ENCODE measurements at regions not wholly inside any gene's neighbourhood (a gene's known extent, or its start where the extent isn't known, plus 50 kb on each side); places are given as distances from the start of the nearest gene placed in this dataset.

DNA sequence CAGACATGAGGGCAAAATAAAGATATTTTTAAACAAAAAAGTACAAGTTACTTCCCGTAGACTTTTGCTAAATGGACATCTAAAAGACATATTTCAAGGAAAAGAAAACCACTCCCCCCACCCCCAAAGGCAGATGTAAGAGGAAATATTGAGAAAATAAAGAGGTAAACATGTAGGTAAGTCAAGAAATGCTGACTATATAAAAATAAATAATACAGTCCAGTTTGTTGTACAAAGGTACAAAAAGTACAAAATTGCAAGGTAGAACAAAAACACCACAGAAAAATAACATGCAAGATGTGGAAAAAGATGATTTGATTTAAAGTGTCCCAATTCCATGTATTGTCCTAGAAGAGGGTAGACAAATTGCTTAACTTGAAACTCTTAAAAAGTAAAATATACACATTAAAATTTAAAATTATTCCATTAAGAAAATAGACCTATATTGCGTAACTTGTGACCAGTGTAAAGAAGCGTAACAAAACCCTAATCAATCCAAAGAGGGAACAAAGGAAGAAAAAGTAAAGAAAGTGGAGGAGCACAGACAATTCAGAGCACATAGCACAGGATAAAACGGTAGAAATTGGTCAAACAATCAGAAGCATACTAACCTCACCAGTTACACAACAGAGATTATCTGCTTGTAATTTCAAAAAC is 58.4 kb upstream of the FAM216B start:
- ChIA-PET CTCF (no interaction called here), POLR2A (no interaction called here), RAD21 (ENCODE audit: low non-redundant PET in 1 of 2, low total read pairs in 2 of 2, uncharacterized antibody in 2 of 2, unreplicated experiment in 2 of 2) (no interaction called here)
- intact Hi-C loops (cut with micrococcal nuclease) = no loop called here
- Histone ChIP-seq H3K4me1 (ENCODE audit: control insufficient read depth in 1 of 2, insufficient read depth in 2 of 2, low read length in 2 of 2) (peaks cover 3 to 8% of the 10 kb centered on the region in 2 experiments; a peak in 2 of 4 replicates), H3K9ac (ENCODE audit: low read length) (no peak overlapping the region), H3K27me3 (ENCODE audit: insufficient read depth, low read length) (no peaks in the 10 kb centered on the region), H3K27ac (ENCODE audit: low read depth, low read length) (no peak overlapping the region), H3K9me3 (ENCODE audit: control insufficient read depth in 1 of 2, insufficient read depth in 1 of 2, low read depth in 1 of 2, low read length in 2 of 2) (no peaks in the 10 kb centered on the region), H3K9me2 (ENCODE audit: insufficient read depth) (no peaks in the 10 kb centered on the region), H3K4me3 (replicated peaks in 1 of 2; ENCODE audit: low read depth in 1 of 2, low read length in 2 of 2) (no peak overlapping the region), H2AFZ (ENCODE audit: low read depth, low read length, poor library complexity, severe bottlenecking) (no peak overlapping the region), H3K36me3 (ENCODE audit: control insufficient read depth in 1 of 2, insufficient read depth in 2 of 2, low read length in 2 of 2) (no peaks in the 10 kb centered on the region), H3K79me2 (ENCODE audit: insufficient read depth, low read length) (no peaks in the 10 kb centered on the region), H4K20me1 (ENCODE audit: insufficient read depth) (no peaks in the 10 kb centered on the region), H3K4me2 (ENCODE audit: low read length) (no peak overlapping the region)
- TF ChIP-seq POLR2A (IDR thresholded peaks at IDR 0.05; ENCODE audit: borderline replicate concordance, extremely low read depth, insufficient read depth, insufficient read length) (no peak), FOSL1 (IDR thresholded peaks at IDR 0.05; ENCODE audit: low read depth) (no peak), JUND (IDR thresholded peaks at IDR 0.05) (no peak), EZH2phosphoT487 (IDR thresholded peaks at IDR 0.05; ENCODE audit: borderline replicate concordance) (no peak), TCF7L2 (IDR thresholded peaks at IDR 0.05; ENCODE audit: borderline replicate concordance, extremely low read depth, insufficient read depth, insufficient read length) (no peak)
- TF ChIP-seq, protein P1, sequence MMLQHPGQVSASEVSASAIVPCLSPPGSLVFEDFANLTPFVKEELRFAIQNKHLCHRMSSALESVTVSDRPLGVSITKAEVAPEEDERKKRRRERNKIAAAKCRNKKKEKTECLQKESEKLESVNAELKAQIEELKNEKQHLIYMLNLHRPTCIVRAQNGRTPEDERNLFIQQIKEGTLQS (IDR thresholded peaks at IDR 0.05) = no peak
- BruUV-seq (replicated peaks) = no TSS peak
- no peak for ATAC-seq
- no peak for DNase-seq (ENCODE audit: low read depth, low spot score)

GRCh38 chr13:42728507-42729180 is 52.7 kb upstream of the FAM216B start:
- ChIA-PET CTCF (no interaction called here), POLR2A (no interaction called here), RAD21 (ENCODE audit: low non-redundant PET in 1 of 2, low total read pairs in 2 of 2, uncharacterized antibody in 2 of 2, unreplicated experiment in 2 of 2) (no interaction called here)
- H3K36me3 ChIP-seq (ENCODE audit: control insufficient read depth in 1 of 2, insufficient read depth in 2 of 2, low read length in 2 of 2) = no peaks in the 10 kb centered on the region
- H3K4me1 ChIP-seq (ENCODE audit: control insufficient read depth in 1 of 2, insufficient read depth in 2 of 2, low read length in 2 of 2) = no peaks in the 10 kb centered on the region
- no peak overlapping the region for H2AFZ ChIP-seq (ENCODE audit: low read depth, low read length, poor library complexity, severe bottlenecking)
- H3K4me3 ChIP-seq (replicated peaks in 1 of 2; ENCODE audit: low read depth in 1 of 2, low read length in 2 of 2) = no peak overlapping the region
- no peaks in the 10 kb centered on the region for H3K79me2 ChIP-seq (ENCODE audit: insufficient read depth, low read length)
- no peak overlapping the region for H3K4me2 ChIP-seq (ENCODE audit: low read length)
- intact Hi-C loops (cut with micrococcal nuclease) = no loop called here
- ATAC-seq (no peak), DNase-seq (ENCODE audit: low read depth, low spot score) (no peak)
- H3K9ac ChIP-seq (ENCODE audit: low read length) = no peak overlapping the region
- H4K20me1 ChIP-seq (ENCODE audit: insufficient read depth) = no peaks in the 10 kb centered on the region
- no peak overlapping the region for H3K27ac ChIP-seq (ENCODE audit: low read depth, low read length)
- H3K9me2 ChIP-seq (ENCODE audit: insufficient read depth) = no peaks in the 10 kb centered on the region; the same call in 1 of the 2 replicates
- BruUV-seq (replicated peaks) = no TSS peak
- no peaks in the 10 kb centered on the region for H3K9me3 ChIP-seq (ENCODE audit: control insufficient read depth in 1 of 2, insufficient read depth in 1 of 2, low read depth in 1 of 2, low read length in 2 of 2)
- peaks cover 15% of the 10 kb centered on the region for H3K27me3 ChIP-seq (ENCODE audit: insufficient read depth, low read length)
- no peak for TF ChIP-seq EGR1 (IDR thresholded peaks at IDR 0.05; ENCODE audit: low read depth)
- no peak for TF ChIP-seq FOSL1 (IDR thresholded peaks at IDR 0.05; ENCODE audit: low read depth)
- no peak for TF ChIP-seq CBX3 (IDR thresholded peaks at IDR 0.05; ENCODE audit: low read depth)
- TF ChIP-seq EZH2phosphoT487 (IDR thresholded peaks at IDR 0.05; ENCODE audit: borderline replicate concordance) = no peak
- TF ChIP-seq EZH2 (IDR thresholded peaks at IDR 0.05) = no peak
- TF ChIP-seq JUND (IDR thresholded peaks at IDR 0.05) = no peak
- no peak for TF ChIP-seq POLR2A (IDR thresholded peaks at IDR 0.05; ENCODE audit: borderline replicate concordance, extremely low read depth, insufficient read depth, insufficient read length)
- no peak for TF ChIP-seq REST (IDR thresholded peaks at IDR 0.05; ENCODE audit: low read depth)
- no peak for TF ChIP-seq YY1 (IDR thresholded peaks at IDR 0.05; ENCODE audit: extremely low read depth, insufficient replicate concordance, low read depth, low read length)
- no peak for TF ChIP-seq SIN3A (IDR thresholded peaks at IDR 0.05; ENCODE audit: low read depth)
- TF ChIP-seq, protein P2, sequence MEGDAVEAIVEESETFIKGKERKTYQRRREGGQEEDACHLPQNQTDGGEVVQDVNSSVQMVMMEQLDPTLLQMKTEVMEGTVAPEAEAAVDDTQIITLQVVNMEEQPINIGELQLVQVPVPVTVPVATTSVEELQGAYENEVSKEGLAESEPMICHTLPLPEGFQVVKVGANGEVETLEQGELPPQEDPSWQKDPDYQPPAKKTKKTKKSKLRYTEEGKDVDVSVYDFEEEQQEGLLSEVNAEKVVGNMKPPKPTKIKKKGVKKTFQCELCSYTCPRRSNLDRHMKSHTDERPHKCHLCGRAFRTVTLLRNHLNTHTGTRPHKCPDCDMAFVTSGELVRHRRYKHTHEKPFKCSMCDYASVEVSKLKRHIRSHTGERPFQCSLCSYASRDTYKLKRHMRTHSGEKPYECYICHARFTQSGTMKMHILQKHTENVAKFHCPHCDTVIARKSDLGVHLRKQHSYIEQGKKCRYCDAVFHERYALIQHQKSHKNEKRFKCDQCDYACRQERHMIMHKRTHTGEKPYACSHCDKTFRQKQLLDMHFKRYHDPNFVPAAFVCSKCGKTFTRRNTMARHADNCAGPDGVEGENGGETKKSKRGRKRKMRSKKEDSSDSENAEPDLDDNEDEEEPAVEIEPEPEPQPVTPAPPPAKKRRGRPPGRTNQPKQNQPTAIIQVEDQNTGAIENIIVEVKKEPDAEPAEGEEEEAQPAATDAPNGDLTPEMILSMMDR (IDR thresholded peaks at IDR 0.05 in 2 of 3, conservative IDR thresholded peaks at IDR 0.05 in 1 of 3; ENCODE audit: borderline replicate concordance in 1 of 3, insufficient read depth in 1 of 3, low read depth in 2 of 3, low read length in 2 of 3) = no peak
